ENCODE measurements at regions not wholly inside any gene's neighbourhood (a gene's known extent, or its start where the extent isn't known, plus 50 kb on each side); places are given as distances from the start of the nearest gene placed in this dataset.

DNA sequence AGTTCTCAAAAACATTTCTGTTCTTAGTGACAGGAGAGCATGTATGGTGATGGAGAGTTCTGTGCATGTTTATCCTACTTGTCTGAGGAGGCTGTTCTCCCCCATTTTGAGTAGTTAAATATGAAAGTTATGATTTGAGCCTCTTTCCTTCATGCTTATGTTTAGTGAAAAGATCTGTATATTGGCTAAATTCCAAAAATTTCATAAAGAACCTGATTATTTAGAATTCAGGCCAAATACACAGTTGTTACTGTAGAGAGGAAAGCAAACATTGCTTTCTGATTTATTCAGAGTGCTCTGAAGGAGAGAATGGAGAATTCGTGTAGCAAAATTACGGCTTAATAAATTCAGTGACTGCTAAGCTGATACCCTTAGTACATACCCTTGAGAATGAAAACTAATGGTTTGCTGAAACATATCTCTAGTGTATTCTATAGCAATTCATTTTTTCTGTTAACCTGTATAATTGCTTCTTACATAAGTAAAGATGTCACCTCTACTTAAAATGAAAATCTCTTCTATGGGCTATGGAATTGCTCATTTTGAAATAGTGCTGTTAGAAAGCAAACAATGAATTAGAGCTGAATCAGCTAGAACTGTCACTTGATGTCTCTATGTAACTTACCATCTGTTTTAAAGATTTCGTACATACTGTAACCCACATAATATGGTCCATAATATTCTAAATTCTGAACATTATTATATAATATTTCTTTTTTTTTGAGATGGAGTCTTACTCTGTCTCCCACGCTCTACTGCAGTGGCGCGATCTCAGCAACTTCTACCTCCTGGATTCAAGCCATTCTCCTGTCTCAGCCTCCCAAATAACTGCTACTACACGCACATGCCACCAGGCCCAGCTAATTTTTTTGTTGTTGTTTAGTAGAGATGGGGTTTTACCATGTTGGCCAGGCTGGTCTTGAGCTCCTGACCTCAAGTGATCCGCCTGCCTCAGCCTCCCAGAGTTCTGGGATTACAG lies 417.0 kb upstream of the RGS6 start:
- FAIRE-seq, result no peak

- no peak for FAIRE-seq
Measured at GRCh38 chr14:71521238-71522135, 410.7 kb upstream of the RGS6 start.

DNA sequence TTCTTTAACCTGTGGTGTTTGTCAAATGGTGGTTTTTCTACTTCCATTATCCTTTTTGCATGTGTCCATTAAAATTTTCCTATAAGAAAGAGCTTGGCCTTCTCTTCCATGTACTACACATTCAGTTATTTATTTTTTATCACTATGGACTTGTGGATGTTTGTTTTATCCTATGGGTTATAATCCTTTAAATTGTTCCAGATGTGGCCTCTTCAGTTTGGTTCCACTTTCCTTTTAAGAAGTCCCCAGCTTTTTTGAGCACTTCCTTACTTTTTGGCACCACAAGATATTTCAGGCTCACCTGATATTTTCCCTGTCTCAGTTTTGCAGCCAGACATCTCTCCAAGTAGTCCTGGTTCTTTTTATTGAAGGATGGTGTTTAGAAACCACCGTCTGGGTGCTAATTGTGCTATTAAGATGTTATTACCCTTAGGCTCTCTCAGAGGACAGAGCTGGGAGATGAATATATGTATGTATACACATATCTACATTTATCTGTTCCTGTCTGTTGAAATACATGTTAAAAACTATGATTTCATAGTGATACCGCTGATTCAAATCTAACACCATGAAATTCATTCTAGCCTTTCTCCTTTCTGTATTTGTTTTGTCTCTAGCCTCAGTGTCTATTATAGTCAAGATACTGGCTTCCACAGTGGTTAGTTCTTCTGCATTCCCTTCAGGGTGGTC lies 408.5 kb upstream of the RGS6 start:
- no peak for FAIRE-seq

- no peak for FAIRE-seq
Measured at GRCh38 chr14:71524320-71524982, 407.8 kb upstream of the RGS6 start.

DNA sequence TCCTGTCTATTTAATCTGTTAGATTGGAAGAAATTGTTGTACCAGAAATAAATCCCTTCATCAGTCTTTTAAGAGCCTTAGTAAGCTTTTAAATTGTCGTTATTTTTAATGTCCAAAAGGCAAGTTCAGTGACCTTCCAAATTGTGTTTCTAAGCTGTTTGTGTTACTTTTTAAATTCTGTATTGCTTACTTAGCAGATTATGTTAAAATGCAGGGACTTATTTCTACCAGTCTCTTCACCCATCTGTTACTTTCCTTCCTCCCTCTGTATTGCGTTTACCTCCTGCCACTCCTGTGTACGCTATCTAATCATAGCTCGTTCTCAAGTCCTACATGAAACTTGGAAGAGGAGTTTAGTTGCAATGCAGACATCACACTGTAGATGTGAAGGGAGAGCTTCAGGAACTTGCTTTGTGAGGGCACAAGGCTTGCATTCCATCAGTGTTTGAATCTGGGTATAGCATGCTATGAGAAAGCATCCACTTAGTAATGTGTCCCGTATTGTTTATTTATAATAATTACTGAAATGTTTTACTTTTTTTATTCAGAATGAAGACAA lies 406.5 kb upstream of the RGS6 start:
- FAIRE-seq, result no peak

DNA sequence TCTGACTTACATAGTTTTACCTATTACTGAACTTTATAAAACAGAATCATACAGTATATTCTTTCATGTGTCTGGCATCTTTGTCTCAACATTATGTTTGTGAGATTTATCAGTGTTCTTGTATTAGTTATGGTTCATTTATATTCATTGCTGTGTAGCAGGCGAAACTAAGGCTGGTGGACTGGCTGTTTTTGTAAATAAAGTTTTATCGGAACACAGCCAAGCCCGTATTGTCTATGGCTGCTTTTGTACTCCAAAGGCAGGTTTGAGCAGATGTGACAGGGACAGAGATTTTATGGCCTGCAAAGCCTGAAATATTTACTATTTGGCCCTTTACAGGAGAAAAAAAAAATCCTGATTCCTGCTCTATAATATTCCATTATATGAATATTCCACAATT lies 405.8 kb upstream of the RGS6 start:
- no peak for FAIRE-seq

DNA sequence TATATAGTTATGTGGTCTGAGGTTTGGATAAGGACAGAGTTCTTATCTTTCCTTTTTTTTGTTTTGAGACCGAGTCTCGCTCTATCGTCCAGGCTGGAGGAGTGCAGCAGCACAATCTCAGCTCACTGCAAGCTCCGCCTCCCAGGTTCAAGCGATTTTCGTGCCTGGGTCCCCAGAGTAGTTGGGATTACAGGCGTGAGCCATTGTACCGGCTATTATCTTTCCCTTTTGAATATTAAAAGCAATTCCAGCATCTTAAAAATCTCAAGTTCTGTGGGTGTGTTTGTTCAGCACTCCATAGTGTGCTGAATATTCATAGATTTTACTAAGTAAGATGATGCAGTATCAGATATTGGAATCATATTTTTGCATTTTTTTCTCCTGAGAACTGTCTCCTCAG lies 404.4 kb upstream of the RGS6 start:
- no peak for FAIRE-seq

GRCh38 chr14:71529848-71530247 lies 402.4 kb upstream of the RGS6 start:
- no peak for FAIRE-seq

GRCh38 chr14:71532344-71532743 lies 399.9 kb upstream of the RGS6 start:
- FAIRE-seq, result no peak

- no peak for FAIRE-seq
Measured at GRCh38 chr14:71532790-71533189, 399.4 kb upstream of the RGS6 start.

GRCh38 chr14:71533390-71533789 lies 398.8 kb upstream of the RGS6 start:
- FAIRE-seq, result no peak

GRCh38 chr14:71533800-71534199 lies 398.4 kb upstream of the RGS6 start:
- no peak for FAIRE-seq

DNA sequence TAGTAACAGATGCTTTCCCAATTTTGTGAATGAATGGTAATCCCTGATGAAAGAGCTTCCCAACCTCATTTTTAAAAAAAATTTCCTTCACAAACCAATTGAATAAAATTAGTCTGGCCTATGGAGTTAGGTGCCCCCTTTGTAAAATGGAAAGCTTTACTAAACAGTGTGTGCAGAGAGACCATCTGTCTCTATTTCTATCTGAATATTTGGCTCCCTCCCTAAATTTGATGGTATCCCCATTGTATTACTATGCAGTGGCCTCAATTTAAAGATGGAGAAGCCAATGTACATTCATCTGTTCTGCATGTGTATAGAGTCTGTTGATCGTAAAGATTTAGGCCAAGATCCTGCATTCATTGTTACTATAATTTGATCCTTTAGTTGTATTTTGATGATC lies 397.7 kb upstream of the RGS6 start:
- no peak for FAIRE-seq

GRCh38 chr14:71536015-71536740 lies 396.1 kb upstream of the RGS6 start:
- no peak for FAIRE-seq

- no peak for FAIRE-seq
Measured at GRCh38 chr14:71536927-71537772, 395.1 kb upstream of the RGS6 start.

DNA sequence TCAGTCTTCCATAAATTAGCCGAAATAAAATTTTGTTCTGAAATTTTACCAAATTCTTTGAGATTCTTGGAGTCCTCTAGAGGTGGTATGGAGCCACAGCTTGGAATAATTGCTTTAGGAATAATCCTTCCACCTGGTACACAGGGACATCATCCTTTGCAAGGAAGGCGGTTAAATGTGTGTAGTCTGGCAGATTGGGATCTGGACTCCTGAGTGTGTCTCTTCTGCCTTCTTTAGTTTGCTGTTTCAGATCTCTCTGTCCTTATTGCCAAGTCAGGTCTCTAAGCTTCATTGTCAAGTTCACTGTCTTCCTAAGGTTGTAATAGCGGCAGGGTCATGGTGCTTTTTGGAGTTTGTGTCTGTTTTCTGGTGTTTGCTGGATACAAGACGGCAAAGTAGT lies 393.9 kb upstream of the RGS6 start:
- FAIRE-seq, result no peak

DNA sequence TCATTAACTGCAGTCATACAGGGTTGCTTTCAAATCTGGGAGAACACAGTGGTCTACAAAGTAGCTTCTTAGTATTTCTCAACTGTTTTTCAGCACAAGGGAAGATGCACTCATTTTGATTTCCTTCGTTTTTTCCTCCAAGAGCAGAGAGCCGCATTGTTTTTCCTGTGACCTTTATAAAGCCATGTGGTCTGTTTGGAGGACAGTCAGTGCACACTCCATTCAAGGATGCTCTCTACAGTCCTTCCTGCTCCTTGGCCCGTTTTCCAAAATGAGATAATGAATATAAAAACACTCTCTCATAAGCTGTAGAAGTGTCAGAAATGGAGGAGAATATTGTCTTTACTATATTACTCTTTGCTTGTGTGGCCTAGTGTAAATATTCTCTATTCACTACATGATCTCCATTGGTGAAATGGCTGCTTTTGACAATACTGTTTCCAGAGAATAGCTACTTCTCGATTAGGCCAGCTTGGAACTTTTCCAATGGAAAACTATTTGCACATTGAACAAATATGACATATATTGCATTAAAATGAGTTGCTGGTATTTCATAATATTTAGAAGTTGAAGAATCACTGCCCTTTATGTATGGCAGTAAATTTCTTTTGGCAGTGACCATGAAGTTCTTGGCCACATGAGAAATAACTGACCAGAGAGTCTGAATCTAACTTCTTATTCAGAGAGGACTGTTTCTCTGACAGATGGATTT lies 393.1 kb upstream of the RGS6 start:
- FAIRE-seq, result no peak

DNA sequence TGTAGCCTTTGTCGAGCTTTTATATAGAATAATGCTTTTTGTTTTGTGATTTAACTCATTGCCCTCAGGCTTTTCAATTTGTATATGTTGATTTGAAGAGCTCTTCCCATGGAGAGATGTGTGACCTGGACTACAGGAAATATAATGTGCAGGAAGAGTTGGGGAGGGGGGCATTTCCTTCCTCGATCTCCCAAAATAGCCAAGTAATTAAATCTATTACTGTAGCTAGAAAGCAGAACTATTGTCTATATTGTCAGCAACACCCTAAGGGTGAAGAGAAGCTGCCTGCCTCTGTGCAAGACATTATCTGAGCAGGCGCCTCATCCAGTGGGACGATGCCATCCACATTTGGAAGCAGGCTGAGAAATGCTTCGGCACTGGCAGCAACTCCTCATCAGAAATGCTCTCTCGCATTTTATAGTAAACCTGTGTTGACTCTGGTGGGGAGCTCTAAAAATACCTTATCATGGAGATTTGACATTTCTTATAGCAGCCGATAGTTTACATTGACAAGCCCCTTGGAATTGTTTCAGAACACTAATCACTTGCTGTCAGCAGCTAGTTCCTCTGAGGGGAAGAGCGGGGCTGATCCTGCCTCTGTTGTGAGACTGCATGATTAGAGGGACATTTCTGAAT lies 392.5 kb upstream of the RGS6 start:
- no peak for FAIRE-seq

DNA sequence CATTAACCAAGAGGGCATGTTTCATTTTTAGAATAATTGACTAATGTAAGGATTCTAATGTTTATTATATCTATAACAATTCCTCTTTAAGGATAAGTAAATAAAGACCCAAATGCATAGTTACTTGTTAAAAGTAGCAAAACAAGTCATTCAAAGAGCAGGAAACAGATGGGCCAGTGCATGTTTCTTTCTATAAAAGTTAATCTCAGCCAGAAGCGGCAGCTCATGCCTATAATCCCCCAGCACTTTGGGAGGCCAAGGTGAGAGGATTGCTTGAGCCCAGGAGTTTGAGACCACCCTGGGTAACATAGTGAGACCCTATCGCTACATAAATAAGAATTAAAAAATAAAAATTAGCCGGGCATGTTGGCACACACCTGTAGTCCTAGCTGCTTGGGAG lies 391.0 kb upstream of the RGS6 start:
- FAIRE-seq, result no peak

Measured in A204.1 (cell line).